Panc1 (cell line): ENCODE measurements at regions not wholly inside any gene's neighbourhood (a gene's known extent, or its start where the extent isn't known, plus 50 kb on each side); places are given as distances from the start of the nearest gene placed in this dataset.

Source experiments
- ATAC-seq: fragments of 200-7000 bp; cut with Tn5 transposase; 2 replicates; pipeline ENCODE4 v1.9.1; 2020; ENCODE audit warnings: mild to moderate bottlenecking, moderate library complexity
- BruUV-seq: library from RNA; stranded (reverse); fragments of 400-500 nt; replicated peaks from 2 replicates; lab custom pipeline; 2021; lab: Mats Ljungman, UMichigan
- CTCF ChIA-PET: fragments of 300-600 bp; sonication (Branson Sonifier 250); formaldehyde crosslinking; loops from one replicate; lab custom pipeline; 2022; ENCODE audit warnings: antibody characterized with exemption; lab: Charles Lee
- POLR2A ChIA-PET: fragments of 300-600 bp; sonication (Branson Sonifier 250); formaldehyde crosslinking; loops from one replicate; lab custom pipeline; 2022; ENCODE audit warnings: antibody characterized with exemption; lab: Charles Lee
- DNase-seq: peaks from one replicate; pipeline ENCODE4 v3.0.0-alpha.2; 2010; ENCODE audit warnings: low read depth, low spot score
- H3K27ac ChIP-seq: 2 replicates; pipeline ENCODE4 v1.5.1; 2011; ENCODE audit warnings: mild to moderate bottlenecking, low read length, inconsistent platforms
- H3K27me3 ChIP-seq: fragments of 200-500 bp; sonication (Bioruptor generic); 2 replicates; pipeline ENCODE4 v1.6.0; 2014; ENCODE audit warnings: low read length, inconsistent platforms; ENCODE audit not compliant: control insufficient read depth, insufficient read depth
- H3K36me3 ChIP-seq: fragments of 200-500 bp; sonication (Bioruptor generic); 2 replicates; pipeline ENCODE4 v1.5.1; 2014; ENCODE audit warnings: inconsistent platforms, mild to moderate bottlenecking, low read length, moderate library complexity; ENCODE audit not compliant: control insufficient read depth, insufficient read depth
- H3K4me1 ChIP-seq: 2 replicates; pipeline ENCODE4 v1.5.1; 2011; ENCODE audit warnings: inconsistent platforms, mild to moderate bottlenecking, low read length, moderate library complexity; ENCODE audit not compliant: control insufficient read depth, insufficient read depth
- H3K4me3 ChIP-seq, 2 experiments: 2 replicates each; pipeline ENCODE4 v1.5.1; 2011 to 2012; ENCODE audit warnings: low read depth in 2 of 2, low read length in 2 of 2, mild to moderate bottlenecking in 2 of 2, inconsistent platforms in 1 of 2, moderate library complexity in 1 of 2
- H3K9me3 ChIP-seq: fragments of 200-500 bp; sonication (Bioruptor generic); 2 replicates; pipeline ENCODE4 v1.5.1; 2014; ENCODE audit warnings: low read depth, mild to moderate bottlenecking, inconsistent platforms, low read length, moderate library complexity; ENCODE audit not compliant: control insufficient read depth, insufficient read depth
- POLR2AphosphoS5 ChIP-seq: IDR thresholded peaks from 2 replicates; pipeline ENCODE4 v1.6.1; 2012; ENCODE audit warnings: mild to moderate bottlenecking, low read depth, low read length, moderate library complexity
- SIN3A ChIP-seq: IDR thresholded peaks from 2 replicates; pipeline ENCODE4 v1.6.1; 2012; ENCODE audit warnings: low read depth, mild to moderate bottlenecking, low read length, moderate library complexity, borderline replicate concordance; ENCODE audit not compliant: insufficient read depth
- TCF7L2 ChIP-seq: IDR thresholded peaks from 2 replicates; pipeline ENCODE4 v1.6.1; 2011; ENCODE audit warnings: mild to moderate bottlenecking, low read depth, low read length, inconsistent platforms
- in situ Hi-C: cut with HindIII; loops from 2 replicates; pipeline ENCODE4 v1.10.0; 2016; ENCODE audit warnings: low sequenced_read_pairs, low pct_unique_long_range_greater_than_20kb
- intact Hi-C: fragments of 100-400 bp; cut with micrococcal nuclease; formaldehyde crosslinking; loops from one replicate; pipeline ENCODE4 v1.10.0; 2022; ENCODE audit not compliant: unreplicated experiment
- TF ChIP-seq, protein P1 (sequence below), 2 experiments: IDR thresholded peaks; 2 replicates each; pipeline ENCODE4 v1.6.1; 2011 to 2012; ENCODE audit warnings: low read depth in 2 of 2, control low read depth in 1 of 2, low read length in 1 of 2, mild to moderate bottlenecking in 1 of 2, moderate library complexity in 1 of 2; ENCODE audit not compliant: insufficient read depth in 1 of 2
- TF ChIP-seq, protein P2 (sequence below): fragments of 450-650 bp; IDR thresholded peaks from 2 replicates; pipeline ENCODE4 v1.5.1; 2017; ENCODE audit warnings: mild to moderate bottlenecking

DNA sequence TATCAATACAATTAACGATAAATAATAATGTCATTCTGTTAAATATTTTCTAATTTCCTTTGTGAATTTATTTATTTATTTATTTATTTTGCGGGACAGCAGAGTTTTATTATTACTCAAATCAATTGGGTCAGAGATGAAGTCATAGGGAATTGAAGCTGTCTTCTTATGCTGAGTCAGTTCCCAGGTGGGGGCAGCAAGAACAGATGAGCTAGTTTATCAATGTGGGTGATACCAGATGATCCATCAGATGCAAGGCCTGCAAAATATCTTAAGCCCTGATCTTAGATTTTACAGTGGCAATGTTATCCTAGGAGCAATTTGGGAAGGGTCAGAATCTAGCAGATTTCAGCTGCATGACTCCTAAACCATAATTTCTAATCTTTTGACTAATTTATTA is 1050.3 kb downstream of the OTOL1 start:
- in situ Hi-C loops: no loop called here
- H3K4me1 ChIP-seq: no peaks in the 10 kb centered on the region
- TF ChIP-seq TCF7L2 (no peak), POLR2AphosphoS5 (no peak), SIN3A (no peak)
- TF ChIP-seq, protein P1, sequence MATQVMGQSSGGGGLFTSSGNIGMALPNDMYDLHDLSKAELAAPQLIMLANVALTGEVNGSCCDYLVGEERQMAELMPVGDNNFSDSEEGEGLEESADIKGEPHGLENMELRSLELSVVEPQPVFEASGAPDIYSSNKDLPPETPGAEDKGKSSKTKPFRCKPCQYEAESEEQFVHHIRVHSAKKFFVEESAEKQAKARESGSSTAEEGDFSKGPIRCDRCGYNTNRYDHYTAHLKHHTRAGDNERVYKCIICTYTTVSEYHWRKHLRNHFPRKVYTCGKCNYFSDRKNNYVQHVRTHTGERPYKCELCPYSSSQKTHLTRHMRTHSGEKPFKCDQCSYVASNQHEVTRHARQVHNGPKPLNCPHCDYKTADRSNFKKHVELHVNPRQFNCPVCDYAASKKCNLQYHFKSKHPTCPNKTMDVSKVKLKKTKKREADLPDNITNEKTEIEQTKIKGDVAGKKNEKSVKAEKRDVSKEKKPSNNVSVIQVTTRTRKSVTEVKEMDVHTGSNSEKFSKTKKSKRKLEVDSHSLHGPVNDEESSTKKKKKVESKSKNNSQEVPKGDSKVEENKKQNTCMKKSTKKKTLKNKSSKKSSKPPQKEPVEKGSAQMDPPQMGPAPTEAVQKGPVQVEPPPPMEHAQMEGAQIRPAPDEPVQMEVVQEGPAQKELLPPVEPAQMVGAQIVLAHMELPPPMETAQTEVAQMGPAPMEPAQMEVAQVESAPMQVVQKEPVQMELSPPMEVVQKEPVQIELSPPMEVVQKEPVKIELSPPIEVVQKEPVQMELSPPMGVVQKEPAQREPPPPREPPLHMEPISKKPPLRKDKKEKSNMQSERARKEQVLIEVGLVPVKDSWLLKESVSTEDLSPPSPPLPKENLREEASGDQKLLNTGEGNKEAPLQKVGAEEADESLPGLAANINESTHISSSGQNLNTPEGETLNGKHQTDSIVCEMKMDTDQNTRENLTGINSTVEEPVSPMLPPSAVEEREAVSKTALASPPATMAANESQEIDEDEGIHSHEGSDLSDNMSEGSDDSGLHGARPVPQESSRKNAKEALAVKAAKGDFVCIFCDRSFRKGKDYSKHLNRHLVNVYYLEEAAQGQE (IDR thresholded peaks at IDR 0.05; ENCODE audit: insufficient read depth in 1 of 2, low read depth in 2 of 2, low read length in 1 of 2): no peak
- TF ChIP-seq, protein P2, sequence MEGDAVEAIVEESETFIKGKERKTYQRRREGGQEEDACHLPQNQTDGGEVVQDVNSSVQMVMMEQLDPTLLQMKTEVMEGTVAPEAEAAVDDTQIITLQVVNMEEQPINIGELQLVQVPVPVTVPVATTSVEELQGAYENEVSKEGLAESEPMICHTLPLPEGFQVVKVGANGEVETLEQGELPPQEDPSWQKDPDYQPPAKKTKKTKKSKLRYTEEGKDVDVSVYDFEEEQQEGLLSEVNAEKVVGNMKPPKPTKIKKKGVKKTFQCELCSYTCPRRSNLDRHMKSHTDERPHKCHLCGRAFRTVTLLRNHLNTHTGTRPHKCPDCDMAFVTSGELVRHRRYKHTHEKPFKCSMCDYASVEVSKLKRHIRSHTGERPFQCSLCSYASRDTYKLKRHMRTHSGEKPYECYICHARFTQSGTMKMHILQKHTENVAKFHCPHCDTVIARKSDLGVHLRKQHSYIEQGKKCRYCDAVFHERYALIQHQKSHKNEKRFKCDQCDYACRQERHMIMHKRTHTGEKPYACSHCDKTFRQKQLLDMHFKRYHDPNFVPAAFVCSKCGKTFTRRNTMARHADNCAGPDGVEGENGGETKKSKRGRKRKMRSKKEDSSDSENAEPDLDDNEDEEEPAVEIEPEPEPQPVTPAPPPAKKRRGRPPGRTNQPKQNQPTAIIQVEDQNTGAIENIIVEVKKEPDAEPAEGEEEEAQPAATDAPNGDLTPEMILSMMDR: no peak

DNA sequence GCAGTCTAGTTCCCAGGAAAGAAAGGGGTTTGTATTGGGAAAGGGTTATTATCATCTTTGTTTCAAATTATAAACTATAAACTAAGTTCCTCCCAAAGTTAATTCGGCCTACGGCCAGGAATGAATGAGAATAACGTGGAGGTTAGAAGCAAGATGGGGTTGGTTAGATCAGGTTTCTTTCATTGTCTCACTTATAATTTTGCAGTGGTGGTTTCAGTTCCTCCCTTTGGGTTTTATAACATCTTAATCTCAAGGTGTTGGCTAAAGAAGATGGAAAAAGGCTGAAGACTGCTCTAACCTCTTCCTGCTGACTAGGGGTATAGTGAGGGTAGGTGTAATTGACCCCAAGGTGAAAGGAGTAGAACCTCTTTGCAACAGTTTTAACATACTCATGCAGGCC is 1050.7 kb downstream of the OTOL1 start:
- no TSS peak for BruUV-seq
- H3K27me3 ChIP-seq: no peaks in the 10 kb centered on the region
- no peaks in the 10 kb centered on the region for H3K4me1 ChIP-seq
- H3K9me3 ChIP-seq: no peaks in the 10 kb centered on the region
- DNase-seq: no peak
- in situ Hi-C loops: no loop called here
- CTCF ChIA-PET: no interaction called here
- ATAC-seq: no peak
- H3K36me3 ChIP-seq: no peaks in the 10 kb centered on the region
- no peak for TF ChIP-seq TCF7L2
- no peak for TF ChIP-seq SIN3A
- TF ChIP-seq, protein P1 (IDR thresholded peaks at IDR 0.05; ENCODE audit: insufficient read depth in 1 of 2, low read depth in 2 of 2, low read length in 1 of 2): no peak
- no peak for TF ChIP-seq POLR2AphosphoS5
- TF ChIP-seq, protein P2: no peak
- intact Hi-C loops: no loop called here
- POLR2A ChIA-PET: no interaction called here
- no peak overlapping the region for H3K27ac ChIP-seq
- H3K4me3 ChIP-seq: no peak overlapping the region

More for the DNA sequence above, 1050.3 kb downstream of the OTOL1 start:
- H3K36me3 ChIP-seq: no peaks in the 10 kb centered on the region
- intact Hi-C loops: no loop called here
- H3K27ac ChIP-seq: no peak overlapping the region
- no peaks in the 10 kb centered on the region for H3K9me3 ChIP-seq
- no peak overlapping the region for H3K4me3 ChIP-seq
- ATAC-seq (no peak), DNase-seq (no peak)
- ChIA-PET POLR2A (no interaction called here), CTCF (no interaction called here)
- BruUV-seq: no TSS peak
- H3K27me3 ChIP-seq: no peaks in the 10 kb centered on the region
